Ecto neural progenitor cell (in vitro differentiated cells): ENCODE measurements at regions not wholly inside any gene's neighbourhood (a gene's known extent, or its start where the extent isn't known, plus 50 kb on each side); places are given as distances from the start of the nearest gene placed in this dataset.
"Not testable (repeated sequence)": the region's sequence is repeated elsewhere in the genome, so short reads cannot be mapped to it uniquely, and the experiment has no call there.

Source experiments
- DNase-seq: peaks from one replicate; pipeline ENCODE4 v3.0.0-alpha.2; 2018; ENCODE audit warnings: low spot score

DNA sequence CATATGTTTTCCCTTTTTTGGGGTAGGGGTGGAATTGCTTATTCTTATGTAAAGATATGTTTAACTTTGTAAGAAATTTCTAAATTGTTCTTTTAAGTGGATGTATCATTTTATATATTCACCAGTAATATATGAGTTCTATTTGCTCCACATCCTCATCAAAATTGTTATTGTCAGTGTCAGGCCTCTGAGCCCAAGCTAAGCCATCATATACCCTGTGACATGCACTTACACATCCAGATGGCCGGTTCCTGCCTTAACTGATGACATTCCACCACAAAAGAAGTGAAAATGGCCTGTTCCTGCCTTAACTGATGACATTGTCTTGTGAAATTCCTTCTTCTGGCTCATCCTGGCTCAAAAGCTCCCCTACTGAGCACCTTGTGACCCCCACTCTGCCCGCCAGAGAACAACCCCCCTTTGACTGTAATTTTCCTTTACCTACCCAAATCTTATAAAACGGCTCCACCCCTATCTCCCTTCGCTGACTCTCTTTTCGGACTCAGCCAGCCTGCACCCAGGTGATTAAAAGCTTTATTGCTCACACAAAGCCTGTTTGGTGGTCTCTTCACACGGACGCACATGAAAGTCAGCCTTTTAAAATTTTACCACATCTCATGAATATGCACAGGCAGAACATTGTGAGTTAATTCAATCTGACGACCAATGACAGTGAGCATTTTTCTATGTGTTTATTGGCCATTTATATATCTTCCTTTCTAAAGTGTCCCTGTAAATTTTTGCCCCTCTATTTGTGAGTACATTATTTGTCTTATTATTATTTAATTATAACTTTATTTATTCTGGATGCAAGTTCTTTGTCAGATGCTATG lies 176.8 kb downstream of the CDC14C start:
- not testable (repeated sequence) for DNase-seq

DNA sequence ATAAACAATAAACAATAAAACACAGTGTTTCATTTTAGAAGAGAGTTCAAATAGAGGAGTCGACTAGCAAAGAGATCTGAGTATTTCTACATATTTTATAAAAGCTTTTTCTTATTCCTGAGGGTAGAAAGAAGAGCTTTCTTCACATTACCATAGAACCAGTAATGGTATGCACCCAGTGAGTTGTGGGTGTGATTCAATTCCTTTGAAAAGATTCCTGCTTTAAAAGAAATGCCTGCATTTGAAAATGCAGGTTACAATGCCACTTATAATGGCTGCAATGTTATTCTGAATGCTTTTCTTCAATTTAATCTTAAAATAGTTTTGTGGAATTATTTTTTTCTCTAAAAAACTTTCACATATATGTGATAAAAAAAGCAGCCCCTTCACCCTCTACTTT lies 178.1 kb downstream of the CDC14C start:
- no peak for DNase-seq

DNA sequence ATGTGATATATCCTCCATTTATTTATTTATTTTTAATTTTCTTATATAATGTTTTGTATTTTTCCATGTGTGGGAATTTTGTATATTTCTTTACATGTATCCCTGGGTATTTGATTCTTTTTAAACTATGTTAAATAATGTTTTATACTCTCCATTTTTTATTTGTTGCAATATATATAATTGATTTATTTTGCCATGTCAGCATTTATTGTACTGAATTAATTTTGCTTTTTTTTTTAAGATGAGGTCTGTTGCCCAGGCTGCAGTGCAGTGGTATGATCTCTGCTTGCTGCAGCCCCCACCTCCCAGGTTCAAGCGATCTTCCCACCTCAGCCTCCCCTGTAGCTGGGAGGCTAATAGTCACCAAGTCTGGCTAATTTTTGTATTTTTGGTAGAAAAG lies 187.4 kb downstream of the CDC14C start:
- no peak for DNase-seq

DNA sequence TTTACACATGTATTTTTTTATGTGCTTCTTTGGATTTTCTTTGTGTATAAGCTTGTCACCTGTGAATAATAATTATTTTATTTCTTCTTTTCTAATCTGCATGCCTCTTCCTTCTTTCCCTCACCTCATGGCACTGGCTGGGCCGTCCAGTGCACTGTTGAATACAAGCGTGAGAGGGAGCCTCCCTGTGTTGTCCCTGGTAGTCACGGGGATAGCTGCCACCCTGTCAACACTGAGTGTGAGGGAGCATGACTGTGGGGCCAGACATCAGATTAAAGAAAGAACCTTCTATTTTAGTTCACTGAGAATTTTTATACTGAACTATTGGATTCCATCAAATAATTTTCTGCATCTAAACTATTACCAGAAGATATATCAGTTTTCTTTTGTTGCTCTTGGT lies 187.9 kb downstream of the CDC14C start:
- no peak for DNase-seq

DNA sequence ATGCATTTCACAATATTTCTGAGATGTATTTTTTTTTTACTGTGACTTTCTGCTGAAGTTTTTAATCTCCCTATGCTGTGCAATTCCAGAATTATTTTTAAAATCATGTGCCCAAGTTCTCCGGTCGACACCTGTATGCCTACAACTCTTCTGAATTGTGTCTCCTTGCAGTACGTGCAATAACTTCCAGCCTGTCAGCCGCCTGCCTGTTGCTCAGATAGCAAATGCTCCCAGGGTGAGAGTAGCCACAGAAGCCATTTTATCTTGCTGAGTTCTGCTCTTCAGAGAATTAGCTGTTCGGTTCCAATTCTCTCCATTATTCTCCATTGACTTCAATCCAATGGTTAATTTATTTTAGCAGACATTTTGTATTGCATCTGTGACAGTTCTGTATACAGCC lies 188.3 kb downstream of the CDC14C start:
- no peak for DNase-seq

DNA sequence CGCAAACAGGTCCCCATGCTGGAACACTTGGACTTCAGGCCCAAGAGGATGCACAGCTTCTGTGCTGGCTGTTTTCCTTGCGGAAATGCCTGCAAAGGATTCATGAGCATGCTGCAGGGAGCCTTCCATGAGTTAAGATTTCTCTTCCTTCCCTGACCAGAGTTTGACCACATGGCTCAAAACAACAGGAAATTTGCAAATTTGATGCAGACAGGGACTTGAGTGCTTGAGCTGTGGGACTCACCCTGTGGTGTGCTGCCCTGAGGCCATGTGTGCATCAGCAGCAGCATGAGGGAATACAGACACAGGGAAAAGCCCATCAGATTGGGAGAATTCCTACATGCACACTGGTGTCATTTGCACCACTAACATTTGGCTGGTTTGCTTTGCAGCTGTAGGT lies 195.4 kb downstream of the CDC14C start:
- DNase-seq, result no peak

DNA sequence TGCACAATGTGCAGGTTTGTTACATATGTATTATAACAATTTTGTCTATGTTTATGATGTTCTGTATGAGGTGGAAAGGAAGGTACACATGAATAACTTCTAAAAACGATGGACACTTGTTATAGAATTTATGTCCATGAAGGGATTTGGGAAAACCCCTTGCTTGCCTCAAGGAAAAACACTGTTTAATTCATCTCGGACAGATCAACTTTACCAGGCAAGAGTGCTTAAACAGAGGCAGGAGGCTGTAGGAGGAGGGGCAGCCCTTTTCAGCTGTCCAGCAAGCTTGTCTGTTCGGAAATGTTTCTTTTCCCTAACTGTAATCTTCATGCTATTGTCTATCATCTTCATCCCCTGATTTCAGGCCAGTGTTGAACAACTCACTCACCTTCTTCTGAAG lies 200.9 kb downstream of the CDC14C start:
- DNase-seq, result no peak

DNA sequence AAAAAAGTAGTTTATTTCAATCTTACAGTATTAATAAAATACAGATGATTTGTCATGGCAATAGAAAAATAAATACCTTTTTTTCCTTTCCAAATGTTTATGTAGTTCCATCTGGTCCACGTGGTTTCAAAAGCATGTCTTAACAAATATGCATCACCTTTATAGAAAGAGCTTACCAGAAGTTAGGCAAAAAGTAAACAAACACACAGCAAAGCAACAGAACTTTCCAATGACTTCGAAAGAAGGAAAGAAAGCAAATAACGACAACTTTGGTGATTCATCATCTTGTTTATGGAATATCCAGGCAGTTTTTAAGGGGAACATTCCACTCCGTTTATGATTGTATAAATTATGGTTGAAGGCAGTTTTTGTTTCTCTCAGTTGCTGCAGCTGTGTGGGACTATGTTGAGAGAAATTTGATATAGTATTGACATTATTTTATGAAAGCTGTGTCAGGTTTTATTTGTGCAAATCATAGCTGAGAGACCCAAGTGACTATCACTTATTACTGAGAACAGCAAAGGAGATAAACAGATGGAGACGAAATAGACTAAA lies 203.1 kb downstream of the CDC14C start:
- no peak for DNase-seq

DNA sequence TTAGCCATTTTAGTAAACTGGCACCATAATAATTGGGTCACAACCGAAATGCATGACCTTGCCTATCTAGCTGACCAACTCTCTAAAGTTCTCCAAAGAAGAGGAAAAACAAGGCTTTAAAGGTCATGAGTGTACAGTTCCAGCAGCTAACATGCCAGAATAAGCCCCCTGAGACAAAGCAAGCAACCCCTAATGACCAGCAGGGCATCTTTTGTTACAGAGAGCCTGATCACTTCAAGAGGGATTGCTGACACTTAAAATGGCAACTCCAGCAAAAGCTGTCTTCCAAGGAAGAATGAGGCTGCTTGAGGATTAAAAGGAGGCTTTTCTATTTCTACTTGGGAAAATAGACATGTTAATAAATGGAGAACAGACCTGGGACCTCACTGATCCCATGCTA lies 213.6 kb downstream of the CDC14C start:
- DNase-seq, result no peak

DNA sequence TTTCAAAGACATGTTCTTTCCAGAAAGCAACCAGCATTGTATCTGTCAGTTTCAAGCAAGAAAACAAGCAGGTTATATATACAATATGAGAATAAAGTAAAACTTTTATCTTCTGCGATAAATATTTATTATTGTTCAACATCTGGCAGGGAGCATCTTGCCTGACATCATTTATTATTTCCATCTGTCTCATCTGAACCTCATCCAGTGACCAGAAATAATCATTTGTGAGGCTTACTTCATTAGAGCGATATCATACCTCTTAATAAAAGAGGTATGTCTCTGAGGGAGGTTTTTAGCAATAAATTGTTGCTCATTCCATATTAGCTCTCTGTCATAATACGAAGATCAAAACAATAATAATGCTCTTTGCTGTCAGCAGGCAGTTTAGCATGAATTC lies 226.1 kb downstream of the CDC14C start:
- no peak for DNase-seq

DNA sequence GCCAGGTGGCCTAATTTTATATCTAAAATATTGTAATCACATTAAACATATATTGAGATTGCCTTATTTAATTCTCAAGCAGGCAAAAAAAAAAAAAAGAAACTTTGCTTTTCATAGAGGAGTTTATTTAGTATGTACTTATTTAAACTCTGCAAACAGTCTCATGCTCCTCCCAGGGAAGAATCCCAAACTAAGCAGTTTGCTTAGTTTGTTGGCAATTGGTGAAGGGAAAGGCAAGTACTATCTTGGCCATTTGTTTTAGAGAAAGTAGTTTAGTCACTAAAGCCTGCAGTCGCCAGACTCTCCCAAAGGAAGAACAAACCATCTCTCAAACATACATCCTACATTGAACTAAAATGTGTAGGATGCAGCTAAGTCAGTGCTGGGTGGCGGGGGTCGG lies 226.8 kb downstream of the CDC14C start:
- no peak for DNase-seq

DNA sequence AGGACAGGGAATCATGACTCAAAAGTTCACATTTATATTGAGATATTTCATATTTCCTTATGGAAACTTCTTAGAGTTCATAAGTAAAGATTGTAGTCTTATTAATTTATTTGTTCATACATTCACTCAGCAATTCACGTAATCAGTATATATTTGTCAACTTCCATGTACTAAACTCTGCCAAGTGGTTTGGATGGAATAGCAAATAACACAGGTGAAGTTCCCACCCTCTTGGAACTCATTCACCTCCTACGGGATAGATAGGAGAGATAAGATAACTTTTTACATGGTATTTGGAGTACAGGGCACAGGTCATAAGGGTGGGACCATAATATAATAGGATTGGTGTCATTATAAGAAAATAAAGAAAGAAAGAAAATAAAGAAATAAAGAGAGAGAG lies 234.0 kb downstream of the CDC14C start:
- DNase-seq, result no peak

DNA sequence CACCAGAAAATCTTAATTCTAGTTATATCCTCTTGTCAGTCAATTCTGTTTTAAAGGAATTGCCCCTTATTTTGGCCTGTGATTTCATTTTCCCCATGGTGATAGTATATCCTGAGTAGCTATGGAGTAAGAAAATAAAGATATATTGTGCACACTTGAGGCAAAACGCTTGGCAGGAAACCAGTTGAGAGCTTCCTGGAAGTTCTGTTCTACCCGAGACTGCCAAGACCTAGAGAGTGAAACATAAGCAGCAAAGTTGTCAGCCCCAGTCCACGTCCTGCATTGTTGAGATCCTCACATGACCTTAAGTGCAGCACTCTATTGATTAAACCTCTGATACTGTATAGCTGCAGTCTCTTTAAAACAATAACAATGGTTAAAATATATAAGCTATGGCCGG lies 235.2 kb downstream of the CDC14C start:
- DNase-seq, result no peak

DNA sequence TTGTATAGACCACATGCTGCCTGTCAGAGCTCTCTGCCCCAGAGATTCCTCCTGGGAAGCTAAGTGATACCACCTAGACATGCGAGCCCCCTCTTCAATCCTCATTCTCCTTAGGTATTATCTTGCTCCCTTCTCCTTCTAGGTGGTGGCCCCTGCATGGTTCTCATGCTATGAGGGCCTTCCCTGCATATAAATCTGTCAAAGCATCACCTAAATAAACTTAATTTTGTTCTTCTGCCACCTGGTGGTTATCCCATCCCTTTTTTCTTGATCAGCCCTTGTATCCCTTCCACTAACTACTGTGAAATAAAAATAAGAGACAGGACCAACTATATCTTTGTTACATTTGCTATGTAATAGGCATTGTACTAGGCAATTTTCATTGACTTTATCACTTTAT lies 242.1 kb downstream of the CDC14C start:
- DNase-seq, result no peak

DNA sequence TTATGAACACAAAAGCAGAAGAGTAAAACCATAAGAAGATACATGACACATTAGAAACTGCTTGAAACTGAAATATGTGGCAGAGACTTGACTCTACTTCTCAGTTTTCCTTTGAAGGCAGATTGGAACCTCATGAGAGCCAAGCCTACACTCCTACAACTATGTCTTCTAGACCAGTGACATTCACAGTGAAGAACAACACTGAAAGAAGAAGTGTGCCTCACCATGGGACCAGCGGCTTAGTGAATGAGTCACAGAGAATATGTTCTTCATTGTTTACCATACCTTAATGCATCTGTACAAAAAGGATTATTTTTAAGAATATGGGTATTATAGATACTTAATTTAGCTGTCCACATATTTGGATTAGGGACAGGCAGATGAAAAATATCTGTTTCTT lies 248.3 kb downstream of the CDC14C start:
- no peak for DNase-seq

DNA sequence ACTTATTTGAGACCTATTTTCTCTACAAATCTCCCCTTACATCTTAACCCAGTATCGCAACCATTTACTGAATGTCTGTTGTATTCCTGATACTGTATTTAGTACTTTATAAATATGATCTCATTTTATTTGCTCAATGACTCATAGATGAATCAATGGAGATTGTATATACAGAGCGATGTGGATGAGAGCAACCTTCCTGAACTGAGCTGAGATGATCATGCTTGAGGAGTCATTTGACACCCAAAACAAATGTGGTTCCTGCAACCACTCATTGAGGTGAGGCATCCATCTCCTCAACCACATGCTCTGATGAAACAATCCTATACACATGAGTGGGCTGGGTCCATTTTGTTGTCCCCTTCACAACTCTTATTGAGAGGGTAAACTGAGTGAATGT lies 250.0 kb downstream of the CDC14C start:
- no peak for DNase-seq

DNA sequence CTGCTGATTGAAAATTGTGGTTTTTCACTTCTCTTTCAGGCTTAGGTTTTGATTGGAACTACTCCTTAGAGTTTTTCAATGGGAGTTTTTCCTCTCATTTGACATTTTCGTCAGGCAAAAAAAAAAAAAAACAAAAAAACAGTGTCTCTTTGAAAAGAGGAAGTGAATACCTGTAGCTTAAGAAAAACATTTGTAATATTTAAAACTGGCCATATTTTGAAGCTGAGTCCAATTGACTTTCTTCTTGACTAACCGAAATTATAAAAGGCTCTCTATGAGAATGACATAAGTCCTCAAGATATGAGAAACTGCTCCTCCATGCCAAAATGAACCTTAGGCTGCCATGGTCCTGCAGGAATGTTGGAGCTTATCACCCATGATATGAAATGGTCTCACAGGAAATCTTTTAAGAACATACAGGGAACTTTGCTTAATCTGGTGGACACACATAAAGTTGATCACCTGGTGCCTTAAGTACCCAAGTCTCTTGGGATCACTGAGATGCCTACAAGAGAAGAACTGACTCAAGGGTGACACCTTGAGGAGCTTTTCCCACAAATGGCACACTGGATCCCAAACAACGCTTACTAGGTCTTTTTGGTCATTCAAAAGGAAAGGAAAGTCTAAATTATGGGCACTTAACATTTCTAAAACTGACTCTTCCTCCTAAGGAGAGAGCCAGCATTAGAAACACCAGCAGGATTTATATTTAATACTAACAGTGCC lies 263.4 kb downstream of the CDC14C start:
- DNase-seq, result no peak

DNA sequence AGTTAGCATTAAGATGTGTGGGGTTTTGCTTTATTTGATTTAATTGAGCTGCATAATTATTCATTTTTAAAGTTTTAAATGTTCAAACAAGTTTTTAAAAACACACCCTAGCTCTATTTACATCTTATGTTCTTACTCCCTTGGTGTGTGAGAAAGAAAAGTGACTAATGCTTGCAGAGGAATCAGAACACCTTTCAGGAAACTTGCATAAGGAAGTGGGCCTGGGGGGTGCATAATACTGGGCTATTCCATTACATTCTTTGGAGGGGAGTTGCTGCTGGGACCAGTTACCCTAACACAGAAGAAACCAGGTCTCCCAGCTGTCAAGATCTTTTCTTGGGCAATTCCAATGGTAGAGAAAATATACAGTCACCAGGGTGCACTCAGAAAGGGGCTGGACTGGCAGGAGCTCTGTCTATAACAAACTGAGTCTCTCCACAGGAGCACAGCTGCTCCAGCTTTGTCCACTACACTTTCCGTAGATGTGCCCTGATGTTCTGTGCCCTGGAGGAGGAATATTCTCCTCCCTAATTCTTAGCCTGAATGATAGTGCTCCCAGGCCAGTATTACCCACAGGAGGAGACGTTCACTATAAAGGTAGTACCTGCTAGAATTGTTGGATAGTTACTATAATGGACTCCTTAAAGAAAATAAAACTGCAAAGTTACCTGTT lies 304.2 kb downstream of the CDC14C start:
- no peak for DNase-seq

DNA sequence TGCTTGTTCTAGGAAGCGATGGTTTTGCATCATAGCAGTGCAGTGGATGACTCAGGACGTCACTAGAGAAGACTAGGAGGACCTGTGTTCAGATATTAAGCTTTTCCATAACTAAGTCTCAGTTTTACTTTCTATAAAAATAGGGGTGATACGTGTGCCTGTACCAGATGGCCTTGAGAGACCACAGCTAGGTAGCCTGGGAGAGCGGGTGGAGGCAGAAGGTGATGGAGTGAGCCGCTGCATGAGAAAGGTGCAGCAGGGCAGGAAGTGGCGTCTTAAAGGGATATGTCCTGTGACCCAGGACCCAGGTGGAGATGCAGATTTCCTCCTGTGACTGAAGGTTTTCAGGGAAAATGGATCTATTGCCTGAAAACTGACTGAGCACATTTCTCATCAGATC lies 304.9 kb downstream of the CDC14C start:
- no peak for DNase-seq

DNA sequence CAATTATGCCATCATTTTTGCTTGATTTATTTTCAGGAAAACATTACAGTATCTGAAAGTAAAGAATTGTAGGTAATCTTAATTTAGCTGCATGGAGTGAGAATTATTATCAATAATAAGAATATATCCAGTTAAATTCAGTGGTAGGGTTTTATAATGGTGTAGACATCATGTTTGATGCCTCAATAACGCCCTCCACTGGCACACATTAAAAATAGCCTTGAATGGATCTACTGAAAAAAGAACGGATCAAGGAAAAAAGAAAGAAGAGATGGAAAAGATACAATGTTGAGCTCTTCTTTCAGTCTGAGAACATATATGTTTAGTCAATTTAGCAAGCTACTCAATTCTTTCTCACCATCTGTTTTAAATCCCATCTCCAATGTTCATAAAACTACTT lies 319.2 kb downstream of the CDC14C start:
- no peak for DNase-seq

DNA sequence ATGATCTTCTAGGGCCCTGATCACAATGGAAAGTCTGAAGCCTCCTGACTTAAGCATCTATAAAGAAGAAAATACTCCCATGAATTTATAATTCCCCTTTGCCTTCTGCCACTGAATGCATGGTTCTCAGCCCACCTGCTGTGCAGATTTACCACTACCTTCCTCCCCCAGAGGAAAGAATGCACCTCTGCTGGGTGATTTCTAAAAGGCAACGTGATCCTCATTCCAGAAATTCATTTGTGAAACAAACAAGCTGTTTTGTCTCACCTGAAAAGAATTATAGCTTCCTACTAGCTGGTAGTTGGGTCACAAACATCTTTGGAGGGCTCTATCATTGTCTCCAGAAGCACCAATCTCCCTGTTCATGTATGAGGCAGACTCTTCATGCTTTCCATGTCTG lies 320.2 kb downstream of the CDC14C start:
- DNase-seq, result no peak

DNA sequence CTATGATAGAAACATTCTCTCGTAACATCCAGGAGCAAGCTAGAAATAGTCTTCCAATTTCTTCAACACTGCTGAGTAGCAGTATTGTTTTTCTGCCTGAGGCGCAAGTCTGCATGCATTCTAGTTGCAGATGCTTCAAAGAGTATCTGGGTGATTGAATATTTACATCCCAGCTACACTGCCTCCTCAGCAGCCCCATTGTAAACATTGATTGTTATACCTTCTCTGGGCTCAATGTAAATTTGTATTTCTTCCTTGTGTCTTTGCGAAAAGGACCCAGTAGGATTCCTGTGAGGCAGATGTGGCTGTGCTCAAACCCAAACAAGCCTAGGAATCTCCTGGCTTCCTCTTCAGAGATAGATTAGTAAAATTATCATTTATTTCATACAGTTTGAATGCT lies 320.7 kb downstream of the CDC14C start:
- no peak for DNase-seq

DNA sequence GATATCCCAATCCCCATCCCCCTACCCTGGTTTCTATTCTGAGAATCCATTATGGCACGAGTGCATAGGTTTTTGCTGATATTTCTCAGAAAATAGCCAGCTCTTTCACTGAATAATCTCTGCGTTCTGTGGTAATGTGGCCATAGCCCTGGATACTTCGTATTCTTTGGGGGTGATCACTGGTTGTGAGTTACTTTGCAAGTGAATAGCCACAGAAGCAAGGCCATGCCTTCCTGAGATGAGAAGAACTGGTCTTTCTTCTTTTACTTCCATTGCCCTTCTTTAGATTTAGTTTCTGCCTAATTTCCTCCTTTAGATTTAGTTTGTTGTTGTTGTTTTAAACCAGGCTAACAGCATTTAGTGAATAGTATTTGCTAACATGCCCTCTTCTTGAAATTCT lies 323.4 kb downstream of the CDC14C start:
- DNase-seq, result no peak
